NT2/D1 (cell line): ENCODE measurements at regions not wholly inside any gene's neighbourhood (a gene's known extent, or its start where the extent isn't known, plus 50 kb on each side); places are given as distances from the start of the nearest gene placed in this dataset.

Source experiments
- YY1 ChIP-seq: IDR thresholded peaks from 2 replicates; pipeline ENCODE4 v1.6.1; 2011; ENCODE audit not compliant: insufficient read length, insufficient read depth
- ZNF274 ChIP-seq: IDR thresholded peaks from 2 replicates; pipeline ENCODE4 v1.6.1; 2011; ENCODE audit warnings: mild to moderate bottlenecking, low read depth, low read length

GRCh38 chr4:136934601-136935000 lies 597.7 kb downstream of the PCDH18 start:
- TF ChIP-seq ZNF274 = no peak
- TF ChIP-seq YY1 = no peak
